HEK293T (cell line): ENCODE measurements at regions not wholly inside any gene's neighbourhood (a gene's known extent, or its start where the extent isn't known, plus 50 kb on each side); places are given as distances from the start of the nearest gene placed in this dataset.

ENCODE experiments used
- CTCF ChIA-PET: fragments of 350-600 bp; formaldehyde crosslinking; extraction: SDS; loops from one replicate; lab custom pipeline; 2021; ENCODE audit warnings: antibody characterized with exemption, inconsistent platforms; lab: Yijun Ruan, JAX
- POLR2A ChIA-PET: fragments of 350-600 bp; formaldehyde crosslinking; extraction: SDS; loops from one replicate; lab custom pipeline; 2020; ENCODE audit warnings: antibody characterized with exemption, inconsistent platforms; lab: Yijun Ruan, JAX
- DNase-seq: peaks from one replicate; pipeline ENCODE4 v3.0.0; 2012; ENCODE audit warnings: mixed read lengths; ENCODE audit errors: extremely low spot score
- ARNT ChIP-seq: fragments of 450-650 bp; IDR thresholded peaks from 2 replicates; pipeline ENCODE4 v1.6.1; 2017; ENCODE audit warnings: mild to moderate bottlenecking
- BHLHE40 ChIP-seq: fragments of 450-650 bp; IDR thresholded peaks from 2 replicates; pipeline ENCODE4 v1.6.1; 2016; ENCODE audit warnings: mild to moderate bottlenecking, moderate library complexity, borderline replicate concordance
- CTBP1 ChIP-seq: fragments of 450-650 bp; IDR thresholded peaks from 2 replicates; pipeline ENCODE4 v1.6.1; 2016; ENCODE audit warnings: borderline replicate concordance
- ELF4 ChIP-seq: fragments of 450-650 bp; IDR thresholded peaks from 2 replicates; pipeline ENCODE4 v1.6.1; 2017; ENCODE audit warnings: antibody characterized with exemption
- FOXA1 ChIP-seq: fragments of 450-650 bp; IDR thresholded peaks from 2 replicates; pipeline ENCODE4 v1.6.1; 2016; ENCODE audit warnings: mild to moderate bottlenecking
- FOXK2 ChIP-seq: fragments of 450-650 bp; IDR thresholded peaks from 2 replicates; pipeline ENCODE4 v1.6.1; 2016; ENCODE audit warnings: mild to moderate bottlenecking
- FOXM1 ChIP-seq: fragments of 450-650 bp; IDR thresholded peaks from 2 replicates; pipeline ENCODE4 v1.6.1; 2017; ENCODE audit warnings: mild to moderate bottlenecking, borderline replicate concordance
- HDGF ChIP-seq: fragments of 450-650 bp; IDR thresholded peaks from 2 replicates; pipeline ENCODE4 v1.6.1; 2017; ENCODE audit warnings: antibody characterized with exemption, borderline replicate concordance
- L3MBTL2 ChIP-seq: fragments of 450-650 bp; conservative IDR thresholded peaks from 2 replicates; pipeline ENCODE4 v1.6.1; 2016; ENCODE audit warnings: mild to moderate bottlenecking
- LEF1 ChIP-seq: fragments of 450-650 bp; IDR thresholded peaks from 2 replicates; pipeline ENCODE4 v1.6.1; 2017; ENCODE audit warnings: mild to moderate bottlenecking, borderline replicate concordance
- NFRKB ChIP-seq: fragments of 450-650 bp; IDR thresholded peaks from 2 replicates; pipeline ENCODE4 v1.6.1; 2016; ENCODE audit warnings: mild to moderate bottlenecking, moderate library complexity
- PKNOX1 ChIP-seq: fragments of 450-650 bp; IDR thresholded peaks from 2 replicates; pipeline ENCODE4 v1.6.1; 2016
- SP1 ChIP-seq: fragments of 450-650 bp; IDR thresholded peaks from 2 replicates; pipeline ENCODE4 v1.6.1; 2017
- SUZ12 ChIP-seq: fragments of 450-650 bp; IDR thresholded peaks from 2 replicates; pipeline ENCODE4 v1.6.1; 2016; ENCODE audit warnings: mild to moderate bottlenecking
- TARDBP ChIP-seq: fragments of 450-650 bp; IDR thresholded peaks from 2 replicates; pipeline ENCODE4 v1.6.1; 2016
- ZNF384 ChIP-seq: fragments of 450-650 bp; IDR thresholded peaks from 2 replicates; pipeline ENCODE4 v1.6.1; 2016

- TF ChIP-seq FOXA1, result no peak
- TF ChIP-seq FOXM1, result no peak
- TF ChIP-seq FOXK2, result no peak
- no peak for TF ChIP-seq PKNOX1
- no peak for TF ChIP-seq SP1
- no peak for TF ChIP-seq NFRKB
- TF ChIP-seq ZNF384, result no peak
- TF ChIP-seq CTBP1, result no peak
- no peak for TF ChIP-seq ARNT
- no peak for TF ChIP-seq ELF4
- no peak for TF ChIP-seq SUZ12
- TF ChIP-seq L3MBTL2, result no peak
- no peak for TF ChIP-seq BHLHE40
- TF ChIP-seq TARDBP, result no peak
- ChIA-PET POLR2A (no interaction called here), CTCF (no interaction called here)
- DNase-seq, result no peak
Observed at GRCh38 chr10:3486346-3487065, 298.5 kb downstream of the KLF6 start.

- CTCF ChIA-PET, result no interaction called here
- POLR2A ChIA-PET, result interaction anchor here (1.0 to 1.8 kb wide), 4 partner anchors 9 to 300 kb away, joined by 3 to 6 read pairs (median 4); partner anchors contain the start of gene KLF6
- DNase-seq, result no peak
- TF ChIP-seq FOXK2, result no peak
- no peak for TF ChIP-seq ZNF384
- TF ChIP-seq SUZ12, result no peak
- no peak for TF ChIP-seq LEF1
- TF ChIP-seq TARDBP, result no peak
- TF ChIP-seq SP1, result no peak
- TF ChIP-seq CTBP1, result no peak
- no peak for TF ChIP-seq ELF4
- TF ChIP-seq FOXA1, result no peak
- TF ChIP-seq ARNT, result no peak
- no peak for TF ChIP-seq FOXM1
- TF ChIP-seq NFRKB, result no peak
- no peak for TF ChIP-seq BHLHE40
- no peak for TF ChIP-seq HDGF
- no peak for TF ChIP-seq PKNOX1
Observed at GRCh38 chr10:3485057-3485686, 299.8 kb downstream of the KLF6 start.

- ChIA-PET POLR2A (interaction anchor here (1.0 to 1.8 kb wide), 5 partner anchors 10 to 301 kb away, joined by 3 to 6 read pairs (median 3); partner anchors contain the start of gene KLF6), CTCF (no interaction called here)
Observed at GRCh38 chr10:3484306-3485056, 300.5 kb downstream of the KLF6 start.

GRCh38 chr10:3482200-3482993 lies 302.6 kb downstream of the KLF6 start:
- ChIA-PET POLR2A (interaction anchor here (0.5 kb wide), 1 partner anchor 9 kb away, joined by 3 read pairs; no protein-coding TSS in a partner anchor), CTCF (no interaction called here)
- TF ChIP-seq FOXM1 (no peak), FOXA1 (no peak), SUZ12 (no peak), PKNOX1 (peak; percentile 57), SP1 (no peak)
- peak; percentile 62 for DNase-seq

More at GRCh38 chr10:3484306-3485056, 300.5 kb downstream of the KLF6 start:
- TF ChIP-seq TARDBP (no peak), ZNF384 (no peak), SUZ12 (no peak), BHLHE40 (no peak), L3MBTL2 (no peak), FOXM1 (no peak), PKNOX1 (no peak), FOXA1 (no peak)
- peak; percentile 44 for DNase-seq

GRCh38 chr10:3481496-3481895 lies 303.5 kb downstream of the KLF6 start:
- CTCF ChIA-PET, result no interaction called here
- POLR2A ChIA-PET, result no interaction called here
- no peak for DNase-seq
- TF ChIP-seq ZNF384 (no peak), HDGF (no peak), TARDBP (no peak), CTBP1 (no peak), LEF1 (no peak), FOXK2 (no peak), SUZ12 (no peak), L3MBTL2 (no peak), NFRKB (no peak), PKNOX1 (no peak), ARNT (no peak), SP1 (no peak), ELF4 (no peak), BHLHE40 (no peak), FOXA1 (no peak), FOXM1 (no peak)
